ACC112 (cell line): ENCODE measurements at regions not wholly inside any gene's neighbourhood (a gene's known extent, or its start where the extent isn't known, plus 50 kb on each side); places are given as distances from the start of the nearest gene placed in this dataset.

Experiments
- H2AFZ ChIP-seq: fragments of 200-600 bp; sonication (generic); one replicate; pipeline ENCODE4 v1.6.0; 2017; ENCODE audit warnings: antibody characterized with exemption, low read length; ENCODE audit not compliant: unreplicated experiment
- H3K27ac ChIP-seq: fragments of 200-600 bp; sonication (generic); 2 replicates; pipeline ENCODE4 v1.5.1; 2014; ENCODE audit warnings: low read depth, mild to moderate bottlenecking, antibody characterized with exemption, low read length, moderate library complexity
- H3K27me3 ChIP-seq: fragments of 200-600 bp; sonication (generic); 2 replicates; pipeline ENCODE4 v1.6.1; 2014; ENCODE audit warnings: mild to moderate bottlenecking, antibody characterized with exemption, low read length, moderate library complexity, mixed read lengths; ENCODE audit not compliant: insufficient read depth
- H3K36me3 ChIP-seq: fragments of 200-600 bp; sonication (generic); 2 replicates; pipeline ENCODE4 v1.6.1; 2016; ENCODE audit warnings: mild to moderate bottlenecking, antibody characterized with exemption, low read length, moderate library complexity, mixed read lengths; ENCODE audit not compliant: insufficient read depth
- H3K4me1 ChIP-seq: fragments of 200-600 bp; sonication (generic); one replicate; pipeline ENCODE4 v1.6.1; 2016; ENCODE audit warnings: low read length, mixed read lengths; ENCODE audit not compliant: insufficient read depth, unreplicated experiment, control insufficient read depth
- H3K4me3 ChIP-seq: fragments of 200-600 bp; sonication (generic); 2 replicates; pipeline ENCODE4 v1.5.1; 2014; ENCODE audit warnings: mild to moderate bottlenecking, low read depth, low read length
- H3K79me2 ChIP-seq: fragments of 200-600 bp; sonication (generic); one replicate; pipeline ENCODE4 v1.6.0; 2016; ENCODE audit warnings: low read length; ENCODE audit not compliant: control insufficient read depth, unreplicated experiment, insufficient read depth

GRCh38 chr9:31821583-31821982 lies 562.9 kb upstream of the ACO1 start:
- Histone ChIP-seq H3K79me2 (no peaks in the 10 kb centered on the region), H3K27me3 (0 out of 2 replicates have a peak, but pooled peaks cover 11% of the 10 kb centered on the region), H3K27ac (no peak overlapping the region), H3K4me3 (no peak overlapping the region), H3K36me3 (no peaks in the 10 kb centered on the region), H3K4me1 (no peaks in the 10 kb centered on the region), H2AFZ (no peak overlapping the region)

DNA sequence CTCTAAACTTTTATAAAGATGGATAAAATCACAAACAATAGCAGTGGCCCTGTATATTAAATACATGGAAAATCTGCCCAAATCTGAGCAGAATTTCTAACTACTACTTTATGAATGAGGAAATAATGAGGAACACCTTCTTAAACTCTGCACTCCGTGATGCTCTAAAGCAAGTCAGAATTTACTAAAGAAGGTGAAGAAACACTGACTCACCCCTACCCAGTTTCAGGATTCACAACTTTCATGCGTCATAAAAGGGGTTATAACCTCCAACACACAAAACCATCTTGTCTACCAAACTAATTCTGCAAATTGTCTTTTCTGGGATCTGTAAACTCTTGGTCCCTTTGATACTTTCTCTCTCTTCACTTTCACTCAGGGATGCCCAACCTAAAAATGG lies 561.1 kb upstream of the ACO1 start:
- Histone ChIP-seq H3K4me3 (no peak overlapping the region), H3K36me3 (no peaks in the 10 kb centered on the region), H3K79me2 (no peaks in the 10 kb centered on the region), H3K4me1 (no peaks in the 10 kb centered on the region), H3K27ac (no peak overlapping the region), H2AFZ (no peak overlapping the region), H3K27me3 (0 out of 2 replicates have a peak, but pooled peaks cover 11% of the 10 kb centered on the region)

GRCh38 chr9:31824860-31825259 lies 559.6 kb upstream of the ACO1 start:
- H3K27me3 ChIP-seq: 0 out of 2 replicates have a peak, but pooled peaks cover 11% of the 10 kb centered on the region
- H2AFZ ChIP-seq: no peak overlapping the region
- H3K36me3 ChIP-seq: no peaks in the 10 kb centered on the region

GRCh38 chr9:31837211-31837610 lies 547.2 kb upstream of the ACO1 start:
- no peaks in the 10 kb centered on the region for H3K36me3 ChIP-seq
- H2AFZ ChIP-seq: no peak overlapping the region

More at GRCh38 chr9:31824860-31825259, 559.6 kb upstream of the ACO1 start:
- H3K4me3 ChIP-seq: no peak overlapping the region
- H3K27ac ChIP-seq: no peak overlapping the region
- H3K79me2 ChIP-seq: no peaks in the 10 kb centered on the region
- no peaks in the 10 kb centered on the region for H3K4me1 ChIP-seq

GRCh38 chr9:31839273-31839672 lies 545.2 kb upstream of the ACO1 start:
- H3K4me1 ChIP-seq: no peaks in the 10 kb centered on the region
- H3K27me3 ChIP-seq: no peaks in the 10 kb centered on the region
- H3K4me3 ChIP-seq: no peak overlapping the region
- H3K36me3 ChIP-seq: no peaks in the 10 kb centered on the region
- no peak overlapping the region for H3K27ac ChIP-seq
- no peaks in the 10 kb centered on the region for H3K79me2 ChIP-seq
- no peak overlapping the region for H2AFZ ChIP-seq

More at GRCh38 chr9:31837211-31837610, 547.2 kb upstream of the ACO1 start:
- H3K4me3 ChIP-seq: no peak overlapping the region
- no peak overlapping the region for H3K27ac ChIP-seq
- H3K4me1 ChIP-seq: no peaks in the 10 kb centered on the region
- no peaks in the 10 kb centered on the region for H3K79me2 ChIP-seq
- H3K27me3 ChIP-seq: no peaks in the 10 kb centered on the region

GRCh38 chr9:31840702-31841101 lies 543.7 kb upstream of the ACO1 start:
- Histone ChIP-seq H3K27ac (no peak overlapping the region), H3K4me1 (no peaks in the 10 kb centered on the region), H2AFZ (no peak overlapping the region), H3K27me3 (no peaks in the 10 kb centered on the region), H3K36me3 (no peaks in the 10 kb centered on the region), H3K79me2 (no peaks in the 10 kb centered on the region), H3K4me3 (no peak overlapping the region)

GRCh38 chr9:31847963-31848362 lies 536.5 kb upstream of the ACO1 start:
- Histone ChIP-seq H3K36me3 (no peaks in the 10 kb centered on the region), H3K27me3 (no peaks in the 10 kb centered on the region), H3K4me1 (no peaks in the 10 kb centered on the region), H3K4me3 (no peak overlapping the region), H3K27ac (no peak overlapping the region), H3K79me2 (no peaks in the 10 kb centered on the region), H2AFZ (no peak overlapping the region)

DNA sequence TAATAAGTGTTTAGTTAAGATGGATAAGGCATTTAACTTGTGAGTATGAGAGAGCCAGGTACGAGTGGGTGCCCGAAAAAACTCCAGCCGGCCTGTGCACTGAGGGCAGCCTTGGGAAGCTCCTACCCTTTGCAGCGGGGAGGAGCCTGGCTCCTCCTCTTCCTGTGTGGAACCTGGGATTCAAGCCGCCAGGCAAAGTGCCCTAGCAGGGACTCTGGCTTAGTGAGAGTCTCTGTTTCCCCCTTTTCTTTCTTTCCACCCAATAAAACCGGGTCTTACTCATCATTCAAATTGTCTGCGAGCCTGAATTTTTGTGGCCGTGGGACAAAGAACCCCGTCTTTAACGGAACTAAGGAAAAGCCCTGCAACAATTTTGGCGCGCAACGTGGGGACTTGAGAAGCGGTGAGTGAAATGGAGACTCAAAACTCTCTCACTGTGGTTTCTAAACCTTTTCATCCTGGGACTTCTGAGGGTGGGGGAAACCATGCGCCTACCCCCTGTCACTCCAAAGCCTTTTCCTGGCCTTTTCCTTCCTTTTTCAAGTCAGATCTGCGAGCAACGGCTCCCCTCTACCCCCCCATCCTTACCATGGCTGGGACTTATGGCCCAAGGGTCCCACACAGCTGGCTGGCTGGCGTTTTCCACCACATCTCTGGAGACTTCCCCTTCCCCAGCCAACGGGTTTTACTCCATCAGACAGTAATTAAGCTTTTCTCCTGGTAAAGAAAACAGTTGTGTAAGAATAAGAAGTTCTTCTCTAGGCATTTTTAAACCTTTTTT lies 535.7 kb upstream of the ACO1 start:
- Histone ChIP-seq H3K36me3 (no peaks in the 10 kb centered on the region), H3K79me2 (no peaks in the 10 kb centered on the region), H3K27me3 (no peaks in the 10 kb centered on the region), H3K27ac (no peak overlapping the region), H3K4me1 (no peaks in the 10 kb centered on the region), H3K4me3 (no peak overlapping the region), H2AFZ (no peak overlapping the region)

GRCh38 chr9:31854187-31854586 lies 530.3 kb upstream of the ACO1 start:
- Histone ChIP-seq H3K27me3 (no peaks in the 10 kb centered on the region), H3K4me1 (no peaks in the 10 kb centered on the region), H3K27ac (no peak overlapping the region), H2AFZ (no peak overlapping the region), H3K36me3 (no peaks in the 10 kb centered on the region), H3K79me2 (no peaks in the 10 kb centered on the region), H3K4me3 (no peak overlapping the region)

- no peak overlapping the region for H2AFZ ChIP-seq
Observed at GRCh38 chr9:31868830-31869229, 515.6 kb upstream of the ACO1 start.

DNA sequence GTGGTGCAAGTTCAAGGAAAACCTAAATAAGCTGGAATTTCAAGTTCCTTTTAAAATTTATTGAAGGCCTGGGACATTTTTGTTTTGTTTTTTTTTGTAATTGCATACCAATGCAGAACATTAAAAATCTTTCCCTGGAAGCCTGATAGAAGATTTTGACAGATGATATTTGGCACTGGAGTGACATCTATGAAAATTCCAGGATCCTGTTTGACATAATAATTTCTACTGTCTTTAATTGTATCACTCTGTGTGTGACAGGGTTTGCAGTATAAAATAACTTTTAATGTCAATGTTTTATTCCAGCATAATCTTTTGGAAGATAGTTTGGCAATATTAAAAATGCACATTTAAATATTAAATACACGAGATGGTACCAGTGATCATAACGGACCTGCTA lies 514.2 kb upstream of the ACO1 start:
- Histone ChIP-seq H3K79me2 (no peaks in the 10 kb centered on the region), H3K27me3 (no peaks in the 10 kb centered on the region), H3K4me1 (no peaks in the 10 kb centered on the region), H3K27ac (no peak overlapping the region), H3K36me3 (no peaks in the 10 kb centered on the region), H2AFZ (no peak overlapping the region), H3K4me3 (no peak overlapping the region)

More at GRCh38 chr9:31868830-31869229, 515.6 kb upstream of the ACO1 start:
- Histone ChIP-seq H3K79me2 (no peaks in the 10 kb centered on the region), H3K36me3 (no peaks in the 10 kb centered on the region), H3K27me3 (no peaks in the 10 kb centered on the region), H3K27ac (no peak overlapping the region), H3K4me3 (no peak overlapping the region), H3K4me1 (no peaks in the 10 kb centered on the region)
